Cardiac muscle cell (in vitro differentiated cells and primary cell): ENCODE measurements at regions not wholly inside any gene's neighbourhood (a gene's known extent, or its start where the extent isn't known, plus 50 kb on each side); places are given as distances from the start of the nearest gene placed in this dataset.

ENCODE experiments used
- DNase-seq, 2 donors: peaks; one replicate each; pipeline versions ENCODE4 v3.0.0 to v3.0.0-alpha.2; 2010 to 2017; ENCODE audit warnings: low read depth in 1 of 2, low spot score in 1 of 2
- H3K27ac ChIP-seq: fragments of 200-600 bp; sonication (generic); 2 replicates; pipeline ENCODE4 v1.5.1; 2016
- H3K27me3 ChIP-seq: fragments of 200-600 bp; sonication (generic); 2 replicates; pipeline ENCODE4 v1.6.0; 2016; ENCODE audit warnings: control low read depth
- H3K36me3 ChIP-seq: fragments of 200-600 bp; sonication (generic); 2 replicates; pipeline ENCODE4 v1.5.1; 2016; ENCODE audit warnings: control low read depth
- H3K4me1 ChIP-seq: fragments of 200-600 bp; sonication (generic); 2 replicates; pipeline ENCODE4 v1.8.1; 2017; ENCODE audit warnings: low read depth, mild to moderate bottlenecking, mixed run types
- H3K4me3 ChIP-seq: fragments of 200-600 bp; sonication (generic); 2 replicates; pipeline ENCODE4 v1.5.1; 2016; ENCODE audit warnings: mild to moderate bottlenecking
- H3K9me3 ChIP-seq: fragments of 200-600 bp; sonication (generic); 2 replicates; pipeline ENCODE4 v1.5.1; 2017; ENCODE audit warnings: low read depth, mild to moderate bottlenecking, control low read depth
- CTCF ChIP-seq: IDR thresholded peaks from 2 replicates; pipeline ENCODE4 v1.5.1; 2012; ENCODE audit warnings: low read depth, mild to moderate bottlenecking, low read length

GRCh38 chr19:31804668-31805067 is 455.4 kb upstream of the TSHZ3 start:
- H3K9me3 ChIP-seq, result no peaks in the 10 kb centered on the region
- H3K4me1 ChIP-seq, result no peaks in the 10 kb centered on the region
- H3K27ac ChIP-seq, result no peak overlapping the region
- no peak for TF ChIP-seq CTCF
- no peak overlapping the region for H3K4me3 ChIP-seq
- DNase-seq, result no peak
- H3K27me3 ChIP-seq, result no peaks in the 10 kb centered on the region
- no peaks in the 10 kb centered on the region for H3K36me3 ChIP-seq

- Histone ChIP-seq H3K9me3 (no peaks in the 10 kb centered on the region), H3K4me3 (no peak overlapping the region), H3K27ac (no peak overlapping the region), H3K4me1 (no peaks in the 10 kb centered on the region), H3K36me3 (no peaks in the 10 kb centered on the region), H3K27me3 (no peaks in the 10 kb centered on the region)
- TF ChIP-seq CTCF, result no peak
- no peak for DNase-seq
Observed at GRCh38 chr19:31810536-31811109, 461.4 kb upstream of the TSHZ3 start.

GRCh38 chr19:31817971-31818797 is 468.9 kb upstream of the TSHZ3 start:
- no peak overlapping the region for H3K27ac ChIP-seq

GRCh38 chr19:31818798-31819105 is 469.5 kb upstream of the TSHZ3 start:
- no peak overlapping the region for H3K27ac ChIP-seq

More at GRCh38 chr19:31817971-31818797, 468.9 kb upstream of the TSHZ3 start:
- Histone ChIP-seq H3K9me3 (no peaks in the 10 kb centered on the region), H3K36me3 (no peaks in the 10 kb centered on the region), H3K4me1 (no peaks in the 10 kb centered on the region), H3K4me3 (no peak overlapping the region), H3K27me3 (no peaks in the 10 kb centered on the region)
- TF ChIP-seq CTCF, result no peak
- no peak for DNase-seq

GRCh38 chr19:31819837-31820236 is 470.6 kb upstream of the TSHZ3 start:
- Histone ChIP-seq H3K27ac (no peak overlapping the region), H3K27me3 (no peaks in the 10 kb centered on the region), H3K9me3 (no peaks in the 10 kb centered on the region), H3K4me1 (no peaks in the 10 kb centered on the region), H3K36me3 (no peaks in the 10 kb centered on the region), H3K4me3 (no peak overlapping the region)
- no peak for DNase-seq
- no peak for TF ChIP-seq CTCF

More at GRCh38 chr19:31818798-31819105, 469.5 kb upstream of the TSHZ3 start:
- no peaks in the 10 kb centered on the region for H3K9me3 ChIP-seq
- H3K4me1 ChIP-seq, result no peaks in the 10 kb centered on the region
- no peak for TF ChIP-seq CTCF
- no peak overlapping the region for H3K4me3 ChIP-seq
- no peaks in the 10 kb centered on the region for H3K27me3 ChIP-seq
- no peaks in the 10 kb centered on the region for H3K36me3 ChIP-seq
- no peak for DNase-seq
